SK-N-SH (cell line): ENCODE measurements at regions not wholly inside any gene's neighbourhood (a gene's known extent, or its start where the extent isn't known, plus 50 kb on each side); places are given as distances from the start of the nearest gene placed in this dataset.

Experiments
- CTCF ChIA-PET: fragments of 300-600, 350-600 bp; formaldehyde crosslinking; extraction: SDS; loops from one replicate; lab custom pipeline; 2021; lab: Yijun Ruan, JAX
- POLR2A ChIA-PET: fragments of 350-600 bp; sonication (Branson Sonifier 250); formaldehyde crosslinking; extraction: SDS; loops from one replicate; lab custom pipeline; 2020; ENCODE audit warnings: antibody characterized with exemption, inconsistent platforms; lab: Yijun Ruan, JAX
- DNase-seq: peaks from one replicate; pipeline ENCODE4 v3.0.0; 2012
- H2AFZ ChIP-seq: fragments of 200-600 bp; sonication (generic); 2 replicates; pipeline ENCODE4 v1.8.1; 2016; ENCODE audit warnings: antibody characterized with exemption, mild to moderate bottlenecking, low read depth
- H3F3A ChIP-seq: fragments of 200-600 bp; sonication (generic); replicated peaks from 2 replicates; pipeline ENCODE3; 2016; ENCODE audit warnings: antibody characterized with exemption, mild to moderate bottlenecking; ENCODE audit not compliant: insufficient read depth
- H3K27ac ChIP-seq, 2 experiments: fragments of 200-500 bp in 1 of 2; fragments of 200-600 bp in 1 of 2; sonication (Bioruptor generic) in 1 of 2; sonication (generic), shearing (Covaris generic) in 1 of 2; 2 replicates each; pipeline versions ENCODE4 v1.5.1 to v1.6.1; 2014 to 2016; ENCODE audit warnings: low read depth in 2 of 2, inconsistent platforms in 1 of 2, low read length in 1 of 2, mild to moderate bottlenecking in 1 of 2, mixed read lengths in 1 of 2
- H3K27me3 ChIP-seq: fragments of 200-600 bp; sonication (generic), shearing (Covaris generic); 2 replicates; pipeline ENCODE4 v1.6.1; 2016; ENCODE audit warnings: mixed run types; ENCODE audit not compliant: insufficient read depth
- H3K36me3 ChIP-seq, 2 experiments: fragments of 200-500 bp in 1 of 2; fragments of 200-600 bp in 1 of 2; sonication (Bioruptor generic) in 1 of 2; sonication (generic) in 1 of 2; replicated peaks in 1 of 2; 2 replicates each; pipeline versions ENCODE3 to v1.5.1; 2014 to 2016; ENCODE audit warnings: low read length in 1 of 2, mild to moderate bottlenecking in 1 of 2; ENCODE audit not compliant: insufficient read depth in 2 of 2, control insufficient read depth in 1 of 2
- H3K4me1 ChIP-seq, 2 experiments: fragments of 200-500 bp in 1 of 2; fragments of 200-600 bp in 1 of 2; sonication (Bioruptor generic) in 1 of 2; sonication (generic), shearing (Covaris generic) in 1 of 2; 2 replicates each; pipeline versions ENCODE4 v1.5.1 to v1.6.1; 2014 to 2016; ENCODE audit warnings: low read depth in 1 of 2, low read length in 1 of 2, mixed run types in 1 of 2; ENCODE audit not compliant: insufficient read depth in 2 of 2, control insufficient read depth in 1 of 2
- H3K4me2 ChIP-seq: fragments of 200-600 bp; sonication (generic), shearing (Covaris generic); 2 replicates; pipeline ENCODE4 v1.6.1; 2017; ENCODE audit warnings: mixed run types
- H3K4me3 ChIP-seq, 2 experiments: fragments of 200-500 bp in 1 of 2; fragments of 200-600 bp in 1 of 2; sonication (Bioruptor generic) in 1 of 2; sonication (generic), shearing (Covaris generic) in 1 of 2; 2 replicates each; pipeline versions ENCODE4 v1.5.1 to v1.8.1; 2014 to 2016; ENCODE audit warnings: low read depth in 2 of 2, inconsistent platforms in 1 of 2, low read length in 1 of 2, mild to moderate bottlenecking in 1 of 2, mixed read lengths in 1 of 2, moderate library complexity in 1 of 2
- H3K79me2 ChIP-seq: fragments of 200-600 bp; sonication (generic); 2 replicates; pipeline ENCODE4 v1.8.1; 2017; ENCODE audit warnings: mild to moderate bottlenecking; ENCODE audit not compliant: insufficient read depth
- H3K9ac ChIP-seq: fragments of 200-600 bp; sonication (generic); 2 replicates; pipeline ENCODE4 v1.6.1; 2017; ENCODE audit warnings: mixed run types
- H3K9me2 ChIP-seq: fragments of 200-600 bp; sonication (generic); 2 replicates; pipeline ENCODE4 v1.6.1; 2017; ENCODE audit warnings: mixed run types
- H3K9me3 ChIP-seq: fragments of 200-600 bp; sonication (generic); 2 replicates; pipeline ENCODE4 v1.6.1; 2017; ENCODE audit warnings: mixed run types, mild to moderate bottlenecking, moderate library complexity
- H4K20me1 ChIP-seq: fragments of 200-600 bp; sonication (generic); 2 replicates; pipeline ENCODE4 v1.6.1; 2017; ENCODE audit warnings: mild to moderate bottlenecking, mixed run types; ENCODE audit not compliant: insufficient read depth
- EP300 ChIP-seq, 2 experiments: IDR thresholded peaks; 2 replicates each; pipeline versions ENCODE4 v1.4.0 to v1.6.1; 2012; ENCODE audit warnings: borderline replicate concordance in 1 of 2, low read depth in 1 of 2, low read length in 1 of 2
- GABPA ChIP-seq: IDR thresholded peaks from 2 replicates; pipeline ENCODE4 v1.4.0; 2012; ENCODE audit warnings: low read depth, mild to moderate bottlenecking
- RXRA ChIP-seq: IDR thresholded peaks from 2 replicates; pipeline ENCODE4 v1.4.0; 2012; ENCODE audit warnings: low read depth, mild to moderate bottlenecking, borderline replicate concordance
- TCF12 ChIP-seq: IDR thresholded peaks from 2 replicates; pipeline ENCODE4 v1.4.0; 2012
- TEAD4 ChIP-seq: IDR thresholded peaks from 2 replicates; pipeline ENCODE4 v1.4.0; 2012; ENCODE audit warnings: mild to moderate bottlenecking, borderline replicate concordance; ENCODE audit not compliant: insufficient read depth
- USF2 ChIP-seq: fragments of 150-350 bp; IDR thresholded peaks from 2 replicates; pipeline ENCODE4 v1.6.1; 2017; ENCODE audit warnings: antibody characterized with exemption, low read length, low read depth, borderline replicate concordance
- YY1 ChIP-seq: IDR thresholded peaks from 2 replicates; pipeline ENCODE4 v1.4.0; 2012; ENCODE audit warnings: low read depth, mild to moderate bottlenecking
- ZBTB33 ChIP-seq: IDR thresholded peaks from 2 replicates; pipeline ENCODE4 v1.4.0; 2012; ENCODE audit warnings: low read depth, borderline replicate concordance
- WGBS: methylation state at CpG from one replicate; pipeline ENCODE4 v1.1.6; 2017; ENCODE audit warnings: low lambda C conversion rate; 5-methylcytosine and 5-hydroxymethylcytosine counted together
- TF ChIP-seq, protein P1 (sequence below): IDR thresholded peaks from 2 replicates; pipeline ENCODE4 v1.6.1; 2012; ENCODE audit warnings: mild to moderate bottlenecking, low read depth, low read length, moderate library complexity
- TF ChIP-seq, protein P2 (sequence below): fragments of 200-600 bp; sonication (generic); IDR thresholded peaks from 2 replicates; pipeline ENCODE4 v1.6.1; 2017; ENCODE audit warnings: antibody characterized with exemption, mild to moderate bottlenecking, moderate library complexity

DNA sequence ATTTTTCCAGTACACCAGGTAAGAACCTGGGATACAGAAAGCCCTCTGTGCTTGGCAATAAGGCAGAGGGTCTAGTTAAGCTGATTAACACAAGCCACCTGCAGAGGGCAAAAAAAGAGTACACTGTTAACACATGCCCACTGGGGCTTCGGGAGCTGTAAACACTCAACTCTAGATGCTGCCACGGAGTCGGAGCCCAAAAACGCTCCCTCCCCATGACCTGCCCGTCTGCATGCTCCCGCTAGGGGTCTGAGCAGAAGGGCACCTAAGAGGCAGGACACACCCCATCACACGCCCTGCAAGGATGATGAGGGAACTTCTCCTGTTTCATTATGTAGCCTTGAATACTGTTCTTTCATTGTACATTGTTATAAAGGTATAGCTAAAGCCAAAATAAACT is 715.6 kb upstream of the AADAT start:
- no peaks in the 10 kb centered on the region for H3K9me2 ChIP-seq
- H3K9me3 ChIP-seq = no peaks in the 10 kb centered on the region; the same call in 1 of the 2 replicates
- POLR2A ChIA-PET = no interaction called here
- no peak for DNase-seq
- WGBS = 34% methylated on average over 7 of the region's 7 CpGs
- H3K27ac ChIP-seq = no peak overlapping the region
- no peak overlapping the region for H2AFZ ChIP-seq
- H3K79me2 ChIP-seq = no peaks in the 10 kb centered on the region
- TF ChIP-seq USF2 (no peak), RXRA (no peak)
- no peaks in the 10 kb centered on the region for H3K4me1 ChIP-seq
- no peaks in the 10 kb centered on the region for H3K27me3 ChIP-seq
- no peak overlapping the region for H3K4me3 ChIP-seq
- no peak overlapping the region for H3K4me2 ChIP-seq
- H3K36me3 ChIP-seq = no peaks in the 10 kb centered on the region
- H3K9ac ChIP-seq = no peak overlapping the region
- no peaks in the 10 kb centered on the region for H3F3A ChIP-seq
- no peaks in the 10 kb centered on the region for H4K20me1 ChIP-seq
- CTCF ChIA-PET = no interaction called here

DNA sequence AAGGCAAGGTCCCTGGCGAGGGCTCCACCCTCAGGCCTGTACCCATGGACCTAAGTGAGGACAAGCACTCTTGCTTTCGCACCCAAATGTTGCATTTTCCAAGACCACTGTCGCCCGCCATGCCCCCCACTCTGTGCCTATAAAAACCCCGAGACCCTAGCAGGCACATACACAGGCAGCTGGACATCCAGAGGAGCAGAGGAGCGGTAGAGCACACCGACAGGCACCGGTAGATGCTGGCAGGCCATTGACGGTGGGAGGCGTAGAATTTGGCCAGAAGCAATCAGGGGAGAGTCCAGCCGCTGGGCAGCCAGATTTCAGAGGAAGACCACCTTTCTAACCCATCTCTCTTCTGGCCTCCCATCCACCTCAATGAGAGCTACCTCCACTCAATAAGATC is 715.2 kb upstream of the AADAT start:
- Histone ChIP-seq H3K4me3 (no peak overlapping the region), H3K9me2 (no peaks in the 10 kb centered on the region), H3K27ac (no peak overlapping the region), H3K9me3 (no peaks in the 10 kb centered on the region; the same call in 1 of the 2 replicates), H3K79me2 (no peaks in the 10 kb centered on the region), H3K27me3 (no peaks in the 10 kb centered on the region), H3K36me3 (no peaks in the 10 kb centered on the region), H4K20me1 (no peaks in the 10 kb centered on the region), H3K4me1 (no peaks in the 10 kb centered on the region), H3K4me2 (no peak overlapping the region), H3F3A (no peaks in the 10 kb centered on the region), H2AFZ (no peak overlapping the region), H3K9ac (no peak overlapping the region)
- 66% methylated on average over 10 of the region's 11 CpGs for WGBS
- DNase-seq = no peak
- TF ChIP-seq, protein P1, sequence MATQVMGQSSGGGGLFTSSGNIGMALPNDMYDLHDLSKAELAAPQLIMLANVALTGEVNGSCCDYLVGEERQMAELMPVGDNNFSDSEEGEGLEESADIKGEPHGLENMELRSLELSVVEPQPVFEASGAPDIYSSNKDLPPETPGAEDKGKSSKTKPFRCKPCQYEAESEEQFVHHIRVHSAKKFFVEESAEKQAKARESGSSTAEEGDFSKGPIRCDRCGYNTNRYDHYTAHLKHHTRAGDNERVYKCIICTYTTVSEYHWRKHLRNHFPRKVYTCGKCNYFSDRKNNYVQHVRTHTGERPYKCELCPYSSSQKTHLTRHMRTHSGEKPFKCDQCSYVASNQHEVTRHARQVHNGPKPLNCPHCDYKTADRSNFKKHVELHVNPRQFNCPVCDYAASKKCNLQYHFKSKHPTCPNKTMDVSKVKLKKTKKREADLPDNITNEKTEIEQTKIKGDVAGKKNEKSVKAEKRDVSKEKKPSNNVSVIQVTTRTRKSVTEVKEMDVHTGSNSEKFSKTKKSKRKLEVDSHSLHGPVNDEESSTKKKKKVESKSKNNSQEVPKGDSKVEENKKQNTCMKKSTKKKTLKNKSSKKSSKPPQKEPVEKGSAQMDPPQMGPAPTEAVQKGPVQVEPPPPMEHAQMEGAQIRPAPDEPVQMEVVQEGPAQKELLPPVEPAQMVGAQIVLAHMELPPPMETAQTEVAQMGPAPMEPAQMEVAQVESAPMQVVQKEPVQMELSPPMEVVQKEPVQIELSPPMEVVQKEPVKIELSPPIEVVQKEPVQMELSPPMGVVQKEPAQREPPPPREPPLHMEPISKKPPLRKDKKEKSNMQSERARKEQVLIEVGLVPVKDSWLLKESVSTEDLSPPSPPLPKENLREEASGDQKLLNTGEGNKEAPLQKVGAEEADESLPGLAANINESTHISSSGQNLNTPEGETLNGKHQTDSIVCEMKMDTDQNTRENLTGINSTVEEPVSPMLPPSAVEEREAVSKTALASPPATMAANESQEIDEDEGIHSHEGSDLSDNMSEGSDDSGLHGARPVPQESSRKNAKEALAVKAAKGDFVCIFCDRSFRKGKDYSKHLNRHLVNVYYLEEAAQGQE = no peak
- POLR2A ChIA-PET = no interaction called here
- CTCF ChIA-PET = no interaction called here

DNA sequence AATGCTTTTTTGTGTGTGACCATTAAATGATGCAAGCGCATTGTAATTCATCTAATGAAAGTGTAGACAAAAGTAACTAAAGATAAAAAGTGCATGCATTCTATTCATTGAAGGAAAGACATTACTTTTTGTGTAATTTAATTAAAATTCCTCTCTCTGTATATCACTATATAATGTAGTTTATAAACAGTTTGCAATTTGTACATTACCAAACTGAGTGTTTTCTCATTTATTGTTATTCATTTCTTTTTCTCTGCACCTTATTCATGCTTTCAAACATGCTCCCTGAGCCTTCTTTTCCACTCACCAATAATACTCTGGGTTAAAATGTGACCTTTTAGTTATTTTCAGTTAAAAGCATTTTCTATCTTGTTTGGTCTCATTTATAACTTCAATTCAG is 713.7 kb upstream of the AADAT start:
- H3K9me2 ChIP-seq = no peaks in the 10 kb centered on the region
- no peaks in the 10 kb centered on the region for H3K4me1 ChIP-seq
- ChIA-PET POLR2A (no interaction called here), CTCF (interaction anchor here (0.7 kb wide), 1 partner anchor 346 kb away, joined by 3 read pairs; no protein-coding TSS in a partner anchor)
- no peak overlapping the region for H3K4me3 ChIP-seq
- H3K4me2 ChIP-seq = no peak overlapping the region
- H3K9me3 ChIP-seq = no peaks in the 10 kb centered on the region; the same call in 1 of the 2 replicates
- DNase-seq = no peak
- no peaks in the 10 kb centered on the region for H4K20me1 ChIP-seq
- 84% methylated on average over 1 of the region's 1 CpG for WGBS
- H3K36me3 ChIP-seq = no peaks in the 10 kb centered on the region
- no peak overlapping the region for H3K27ac ChIP-seq
- H3K27me3 ChIP-seq = no peaks in the 10 kb centered on the region
- H3K9ac ChIP-seq = no peak overlapping the region
- H2AFZ ChIP-seq = no peak overlapping the region
- H3K79me2 ChIP-seq = no peaks in the 10 kb centered on the region
- H3F3A ChIP-seq = no peaks in the 10 kb centered on the region
- no peak for TF ChIP-seq TCF12
- TF ChIP-seq GABPA = no peak
- TF ChIP-seq EP300 (IDR thresholded peaks at IDR 0.05; ENCODE audit: borderline replicate concordance in 1 of 2, low read depth in 1 of 2, low read length in 1 of 2) = no peak
- TF ChIP-seq, protein P2, sequence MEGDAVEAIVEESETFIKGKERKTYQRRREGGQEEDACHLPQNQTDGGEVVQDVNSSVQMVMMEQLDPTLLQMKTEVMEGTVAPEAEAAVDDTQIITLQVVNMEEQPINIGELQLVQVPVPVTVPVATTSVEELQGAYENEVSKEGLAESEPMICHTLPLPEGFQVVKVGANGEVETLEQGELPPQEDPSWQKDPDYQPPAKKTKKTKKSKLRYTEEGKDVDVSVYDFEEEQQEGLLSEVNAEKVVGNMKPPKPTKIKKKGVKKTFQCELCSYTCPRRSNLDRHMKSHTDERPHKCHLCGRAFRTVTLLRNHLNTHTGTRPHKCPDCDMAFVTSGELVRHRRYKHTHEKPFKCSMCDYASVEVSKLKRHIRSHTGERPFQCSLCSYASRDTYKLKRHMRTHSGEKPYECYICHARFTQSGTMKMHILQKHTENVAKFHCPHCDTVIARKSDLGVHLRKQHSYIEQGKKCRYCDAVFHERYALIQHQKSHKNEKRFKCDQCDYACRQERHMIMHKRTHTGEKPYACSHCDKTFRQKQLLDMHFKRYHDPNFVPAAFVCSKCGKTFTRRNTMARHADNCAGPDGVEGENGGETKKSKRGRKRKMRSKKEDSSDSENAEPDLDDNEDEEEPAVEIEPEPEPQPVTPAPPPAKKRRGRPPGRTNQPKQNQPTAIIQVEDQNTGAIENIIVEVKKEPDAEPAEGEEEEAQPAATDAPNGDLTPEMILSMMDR = no peak
- no peak for TF ChIP-seq TEAD4
- TF ChIP-seq USF2 = no peak
- TF ChIP-seq ZBTB33 = no peak
- no peak for TF ChIP-seq YY1
